GM19043 (cell line): ENCODE measurements at regions not wholly inside any gene's neighbourhood (a gene's known extent, or its start where the extent isn't known, plus 50 kb on each side); places are given as distances from the start of the nearest gene placed in this dataset.
"Not testable (repeated sequence)": the region's sequence is repeated elsewhere in the genome, so short reads cannot be mapped to it uniquely, and the experiment has no call there.

Source experiments
- ATAC-seq: cut with Tn5 transposase; IDR thresholded peaks from one replicate; pipeline ENCODE4 v1.9.1; 2021; ENCODE audit warnings: low read depth; ENCODE audit not compliant: unreplicated experiment

DNA sequence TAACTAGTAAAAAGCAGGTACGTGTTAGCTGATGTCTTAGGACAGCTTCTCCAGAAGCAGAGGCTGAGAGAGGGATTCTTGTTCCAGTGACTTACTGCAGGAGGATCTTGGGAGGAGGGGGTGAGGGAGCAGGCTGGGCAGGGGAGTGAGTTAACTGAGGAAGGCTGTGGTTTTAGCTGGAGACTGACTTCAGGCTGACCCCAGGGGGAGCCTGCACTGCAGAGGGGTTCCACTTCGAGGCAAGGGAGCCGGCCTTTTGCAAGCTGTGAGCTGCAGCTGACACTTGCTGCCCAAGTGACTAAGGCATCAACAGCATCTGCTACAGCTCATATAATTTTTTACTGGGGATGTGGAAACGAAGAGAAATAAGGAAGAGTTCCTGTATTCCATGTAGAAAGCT lies 50.4 kb upstream of the SOD1 start:
- ATAC-seq: no peak

DNA sequence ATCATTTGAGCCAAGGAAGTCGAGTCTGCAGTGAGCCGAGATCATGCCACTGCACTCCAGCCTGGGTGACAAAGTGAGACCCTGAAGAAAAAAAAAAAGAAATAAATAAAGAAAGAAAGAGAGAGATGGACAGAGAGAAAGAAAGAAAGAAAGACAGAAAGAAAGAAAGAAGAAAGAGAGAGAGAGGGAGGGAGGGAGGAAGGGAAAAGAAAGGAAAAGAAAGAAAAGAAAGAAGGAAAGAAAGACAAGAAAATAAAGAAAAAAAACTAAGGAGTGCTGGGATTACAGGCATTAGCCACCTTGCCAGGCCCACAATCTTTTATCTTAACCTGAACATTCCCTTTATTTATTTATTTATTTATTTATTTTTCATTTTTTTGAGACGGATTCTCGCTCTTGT lies 51.7 kb upstream of the SOD1 start:
- ATAC-seq: no peak

DNA sequence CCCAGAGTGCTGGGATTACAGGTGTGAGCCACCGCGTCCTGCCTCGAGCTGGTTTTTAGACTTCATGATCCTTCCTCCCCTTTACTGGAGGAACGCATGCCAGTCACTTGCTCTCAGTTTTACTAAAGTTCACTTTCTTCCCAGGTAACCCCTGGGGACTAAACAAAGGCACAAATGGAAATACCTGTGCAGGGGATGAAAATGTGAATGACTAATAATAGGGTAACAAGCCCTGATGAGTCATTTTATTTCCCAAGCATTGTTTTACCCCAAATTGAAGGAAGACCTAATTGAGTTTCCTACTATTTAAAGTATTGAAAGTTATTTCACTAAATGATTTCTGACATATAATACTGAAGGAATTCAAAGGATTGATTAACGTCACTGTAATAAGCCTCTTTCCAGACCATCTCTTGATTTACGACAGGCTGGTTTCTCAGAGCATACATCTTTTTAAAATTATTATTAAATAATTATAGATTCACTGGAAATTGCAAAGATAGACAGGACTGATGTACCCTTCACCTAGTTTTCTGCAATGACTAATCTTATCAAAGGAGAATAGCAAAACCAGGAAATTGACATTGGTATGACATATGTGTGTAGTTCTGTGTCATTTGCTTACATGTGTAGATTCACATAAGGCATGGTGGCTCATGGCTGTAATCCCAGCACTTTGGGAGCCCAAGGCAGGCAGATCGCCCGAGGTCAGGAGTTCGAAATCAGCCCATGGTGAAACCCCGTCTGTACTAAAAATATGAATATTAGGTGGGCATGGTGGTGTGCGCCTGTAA lies 53.2 kb upstream of the SOD1 start:
- no peak for ATAC-seq

DNA sequence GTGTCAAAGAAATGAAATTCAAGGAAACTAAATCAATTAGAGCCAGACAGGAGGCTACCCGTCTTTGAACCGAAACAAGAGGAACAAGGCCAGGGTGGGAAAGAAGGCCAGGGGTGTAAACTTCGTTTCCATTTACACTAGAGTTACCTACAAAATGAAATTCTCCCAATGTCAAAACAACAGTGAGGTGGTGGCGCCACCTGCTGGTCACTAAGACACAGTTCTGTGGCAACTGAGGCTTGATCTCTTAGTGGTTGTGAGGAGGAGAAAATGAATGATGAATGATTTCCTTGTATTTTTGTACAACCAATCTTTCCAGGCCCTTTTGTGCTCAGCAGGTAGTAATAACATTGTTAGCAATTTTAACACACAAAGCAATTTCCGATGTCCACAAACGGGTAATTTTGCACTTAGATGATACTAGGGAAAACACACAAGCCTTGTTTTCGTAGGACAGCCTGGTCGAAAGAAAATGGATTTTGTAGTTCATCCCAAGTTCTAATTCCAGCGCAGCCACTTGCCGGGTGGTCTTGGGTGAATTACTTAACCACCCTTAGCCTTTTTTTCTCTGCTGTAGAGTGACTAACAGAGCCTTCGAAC lies 54.8 kb upstream of the SOD1 start:
- ATAC-seq: no peak

DNA sequence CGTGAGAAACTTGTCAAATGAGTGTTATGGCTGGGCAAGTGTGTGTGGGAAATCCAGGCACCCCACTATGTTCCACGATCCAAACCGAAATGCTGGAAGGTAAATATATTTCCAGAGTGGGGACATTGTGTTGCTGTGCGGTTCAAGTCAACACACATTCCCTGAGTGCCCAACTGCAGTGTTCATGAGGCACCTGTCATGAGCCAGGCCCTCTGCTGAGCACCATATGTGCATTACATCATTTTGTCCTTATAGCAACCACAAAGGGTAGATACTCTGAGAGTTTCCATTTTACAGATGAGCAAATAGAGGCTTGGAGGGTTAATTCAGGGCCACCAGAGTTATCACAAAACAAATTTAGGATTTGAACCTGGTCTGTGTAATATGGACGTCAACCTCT lies 59.9 kb upstream of the SOD1 start:
- ATAC-seq: no peak

DNA sequence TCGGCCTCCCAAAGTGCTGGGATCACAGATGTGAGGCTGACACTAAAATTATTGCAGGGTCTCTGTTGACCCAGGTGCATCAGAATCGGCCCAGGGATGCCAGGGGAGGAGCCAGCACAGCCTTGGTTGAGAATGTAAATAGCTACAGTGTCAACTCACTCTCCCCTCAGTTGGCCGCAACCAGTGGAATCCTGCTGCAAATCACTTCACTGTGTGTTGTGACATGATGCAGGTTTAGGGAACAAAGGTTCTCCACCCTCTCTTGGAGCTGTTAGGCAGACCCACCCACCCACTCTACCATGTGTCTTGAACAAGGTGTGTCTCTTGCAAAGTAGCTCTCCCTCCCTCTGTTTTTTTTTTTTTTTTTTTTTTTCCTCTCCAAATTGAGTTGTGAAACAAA lies 60.5 kb upstream of the SOD1 start:
- no peak for ATAC-seq

GRCh38 chr21:31597683-31598082 lies 61.8 kb upstream of the SOD1 start:
- no peak for ATAC-seq

- no peak for ATAC-seq
Observed at GRCh38 chr21:31596055-31596454, 63.4 kb upstream of the SOD1 start.

DNA sequence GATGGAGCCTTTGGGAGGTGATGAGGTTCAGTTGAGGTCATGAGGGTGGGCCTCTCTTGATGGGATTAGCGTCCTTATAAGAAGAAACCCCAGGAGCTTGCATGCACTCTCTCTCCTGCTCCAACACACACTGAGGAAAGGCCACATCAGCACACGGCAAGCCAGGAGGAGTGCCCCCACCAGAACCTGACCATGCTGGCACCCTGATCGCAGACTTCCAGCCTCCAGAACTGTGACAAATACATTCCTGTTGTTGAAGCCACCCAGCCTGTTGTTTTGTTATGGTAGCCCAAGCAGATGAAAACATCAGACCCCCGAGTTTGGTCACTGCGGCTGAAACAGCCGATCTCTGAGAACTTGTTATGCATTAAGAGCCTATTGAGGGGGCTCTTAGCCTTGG lies 64.8 kb upstream of the SOD1 start:
- no peak for ATAC-seq

GRCh38 chr21:31594279-31594678 lies 65.2 kb upstream of the SOD1 start:
- ATAC-seq: no peak

DNA sequence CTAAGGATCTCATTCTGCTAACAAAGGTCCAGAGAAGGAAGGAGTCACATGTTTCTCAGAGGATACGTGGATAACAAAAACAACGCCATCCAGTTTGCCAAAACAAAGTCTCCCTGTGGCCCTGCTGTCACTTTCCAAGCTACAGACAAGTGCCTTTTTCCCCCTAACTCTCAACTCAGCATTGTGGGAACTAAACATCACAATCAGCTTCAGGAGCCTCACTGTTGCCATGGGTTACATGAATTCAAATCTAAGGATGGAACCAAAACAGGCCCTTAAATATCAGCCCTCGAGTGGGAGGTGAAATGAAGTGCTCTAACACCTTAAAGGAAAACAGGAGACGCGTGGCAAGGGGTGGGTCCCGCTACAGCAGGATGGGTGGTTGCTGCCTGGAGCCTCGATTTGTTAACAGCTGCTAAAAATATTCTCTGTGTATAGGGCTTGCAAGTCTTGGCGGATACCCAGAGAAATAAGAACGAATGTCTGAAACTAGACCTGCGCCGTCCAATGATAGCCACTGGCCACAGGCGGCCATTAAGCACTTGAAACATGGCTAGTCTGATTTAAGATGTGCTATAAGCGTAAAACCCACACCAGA lies 66.4 kb upstream of the SOD1 start:
- no peak for ATAC-seq

DNA sequence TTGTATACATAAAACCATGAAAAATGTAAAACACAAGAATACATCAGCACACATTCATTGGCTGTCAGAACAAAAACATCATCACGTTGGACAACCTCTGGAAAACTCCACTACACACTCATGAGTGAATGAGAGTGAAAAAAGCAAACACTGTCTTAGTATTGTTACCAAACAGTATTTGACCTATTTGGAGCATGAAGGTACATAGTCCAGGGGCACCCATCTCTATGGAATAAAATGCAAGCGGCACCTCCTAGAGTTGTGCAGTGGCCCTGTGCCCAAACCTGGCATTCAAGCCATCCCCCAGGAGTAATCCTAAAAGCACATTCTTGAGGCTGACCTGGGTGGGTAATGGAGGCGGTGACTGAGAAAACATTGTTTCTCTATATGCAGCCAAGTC lies 67.0 kb upstream of the SOD1 start:
- no peak for ATAC-seq

- no peak for ATAC-seq
Observed at GRCh38 chr21:31589820-31590219, 69.7 kb upstream of the SOD1 start.

DNA sequence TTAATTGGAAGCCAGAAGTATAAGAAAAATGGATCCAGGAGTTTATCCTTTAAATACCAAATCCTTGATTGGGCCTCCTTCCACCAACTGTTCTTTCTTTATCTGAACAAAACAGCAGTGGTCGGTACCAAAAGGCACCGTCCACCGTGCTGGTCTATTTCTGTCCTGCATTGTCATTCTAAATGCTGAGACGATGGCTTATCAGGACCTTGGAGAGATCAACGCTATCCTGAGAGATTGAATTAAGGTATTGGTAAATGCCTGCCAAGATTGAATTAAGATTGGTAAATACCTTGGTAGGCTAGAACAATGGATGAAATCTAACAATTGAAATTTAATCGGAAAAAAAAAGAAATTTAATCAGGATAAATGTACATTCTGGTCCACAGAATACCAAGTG lies 73.4 kb upstream of the SOD1 start:
- no peak for ATAC-seq

- not testable (repeated sequence) for ATAC-seq
Observed at GRCh38 chr21:31583937-31584336, 75.6 kb upstream of the SOD1 start.

- no peak for ATAC-seq
Observed at GRCh38 chr21:31583498-31583897, 76.0 kb upstream of the SOD1 start.

DNA sequence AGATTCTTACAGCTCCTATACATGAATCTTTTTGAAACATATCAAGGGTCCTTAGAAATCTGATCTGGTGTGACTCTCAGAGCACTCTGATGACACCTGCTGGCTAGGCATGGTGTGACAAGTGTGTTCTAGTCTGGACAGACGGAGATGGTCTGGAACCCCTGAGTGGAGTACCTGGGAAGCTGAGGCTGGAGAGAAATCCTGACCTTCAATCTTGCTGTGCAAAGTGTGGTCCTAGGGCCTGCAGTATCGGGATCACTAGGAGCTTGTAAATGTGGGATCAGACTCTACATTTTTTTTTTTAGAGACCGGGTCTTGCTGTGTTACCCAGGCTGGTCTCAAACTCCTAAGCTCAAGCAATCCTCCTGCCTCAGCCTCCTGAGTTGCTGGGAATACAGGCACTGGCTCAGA lies 78.6 kb upstream of the SOD1 start:
- ATAC-seq: no peak

DNA sequence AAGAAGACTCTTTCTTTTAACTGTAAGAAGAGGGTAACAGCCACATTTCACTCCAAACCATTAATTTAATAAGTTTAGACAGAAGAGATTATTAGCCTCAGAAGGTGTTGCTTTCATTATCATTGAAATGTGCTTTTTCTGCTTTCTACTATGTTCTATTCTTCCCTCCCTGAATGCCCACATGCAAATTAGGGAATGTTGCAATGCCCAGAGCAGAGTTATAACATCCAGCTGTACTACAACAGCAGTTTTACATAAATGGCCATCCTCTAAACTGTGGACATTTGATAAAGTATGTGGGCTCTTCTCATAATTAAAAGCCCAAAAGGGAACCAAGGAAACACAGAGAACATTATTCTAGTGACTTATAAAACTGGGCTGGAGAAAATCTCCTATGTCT lies 82.2 kb upstream of the SOD1 start:
- no peak for ATAC-seq

DNA sequence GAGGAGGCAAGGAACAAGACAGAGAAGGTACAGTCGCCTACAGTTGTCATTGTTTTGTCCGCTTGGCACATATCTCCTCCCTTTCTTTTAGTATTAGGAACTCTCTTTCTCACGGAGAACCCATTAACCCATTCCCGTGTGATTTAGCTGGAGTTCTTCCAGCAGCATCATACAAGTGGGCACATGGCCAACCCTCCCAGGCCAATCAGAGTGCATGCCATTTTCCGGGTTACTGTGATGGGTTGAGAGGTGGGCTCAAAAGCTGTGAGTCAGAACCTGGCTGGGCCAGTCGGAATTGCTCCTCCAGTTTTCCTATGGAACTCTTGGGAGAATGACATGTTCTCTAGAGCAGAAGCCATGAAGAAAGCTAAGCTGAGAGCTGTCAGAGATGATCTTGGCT lies 83.1 kb upstream of the SOD1 start:
- ATAC-seq: no peak

DNA sequence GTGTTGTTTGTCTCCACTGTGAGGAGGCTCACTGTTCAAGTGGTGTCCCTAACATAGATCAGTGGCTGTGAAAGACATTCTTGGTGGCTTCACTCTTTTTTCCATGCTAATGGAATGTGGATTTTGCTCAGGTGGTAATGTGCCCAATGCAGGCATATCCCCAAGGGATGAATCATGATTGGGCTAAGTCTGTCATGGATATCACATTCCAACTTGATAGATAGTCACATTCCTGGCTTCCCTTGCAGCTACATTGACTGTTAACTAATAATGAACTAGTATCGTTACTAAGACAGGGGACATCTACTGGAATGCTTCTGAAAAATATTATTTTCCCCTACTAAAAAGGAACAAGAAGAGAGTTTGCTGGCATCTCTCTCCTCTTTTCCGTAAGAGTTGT lies 86.3 kb upstream of the SOD1 start:
- ATAC-seq: no peak

DNA sequence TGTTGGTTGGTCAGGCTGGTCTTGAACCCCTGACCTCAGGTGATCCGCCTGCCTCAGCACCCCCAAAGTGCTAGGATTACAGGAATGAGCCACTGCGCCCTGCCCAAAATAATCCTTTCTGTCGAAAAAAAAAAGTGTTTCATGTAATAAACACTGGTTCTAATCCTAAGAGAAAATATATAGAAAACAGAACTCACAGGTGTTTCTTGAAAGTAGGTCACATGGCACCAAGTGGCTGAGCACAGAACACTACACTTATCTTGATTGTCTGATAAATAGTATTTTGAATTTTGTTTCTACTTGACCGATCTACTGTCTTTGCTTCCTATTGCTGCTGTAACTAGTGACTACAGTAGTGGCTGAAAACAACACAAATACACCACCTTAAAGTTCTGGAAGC lies 87.6 kb upstream of the SOD1 start:
- ATAC-seq: no peak
